ENCODE measurements at regions not wholly inside any gene's neighbourhood (a gene's known extent, or its start where the extent isn't known, plus 50 kb on each side); places are given as distances from the start of the nearest gene placed in this dataset.

GRCh38 chr12:102685841-102686240 is 205.5 kb upstream of the IGF1 start:
- Histone ChIP-seq H3K9me3 (ENCODE audit: control insufficient read depth in 4 of 4, insufficient read depth in 3 of 4, low read length in 3 of 4) (no peaks in the 10 kb centered on the region), H3K27ac (ENCODE audit: low read depth in 1 of 2, low read length in 1 of 2) (no peak overlapping the region), H3K9ac (ENCODE audit: insufficient read depth in 1 of 2, low read length in 2 of 2) (no peak overlapping the region), H3K36me3 (ENCODE audit: control insufficient read depth in 4 of 4, insufficient read depth in 4 of 4, low read length in 4 of 4) (no peaks in the 10 kb centered on the region), H3K27me3 (ENCODE audit: control insufficient read depth in 3 of 3, insufficient read depth in 3 of 3, low read length in 2 of 3) (no peaks in the 10 kb centered on the region), H3K4me1 (ENCODE audit: control insufficient read depth in 5 of 5, insufficient read depth in 5 of 5, low read length in 5 of 5) (no peaks in the 10 kb centered on the region), H3K4me3 (no peak overlapping the region)
- DNase-seq (no peak), ATAC-seq (ENCODE audit: insufficient read depth, low FRiP score) (no peak)
- 89 to 91% methylated on average over 4 of the region's 4 CpGs for WGBS, 2 donors
- no peak for TF ChIP-seq CTCF (IDR thresholded peaks at IDR 0.05; ENCODE audit: control extremely low read depth, extremely low read depth)

DNA sequence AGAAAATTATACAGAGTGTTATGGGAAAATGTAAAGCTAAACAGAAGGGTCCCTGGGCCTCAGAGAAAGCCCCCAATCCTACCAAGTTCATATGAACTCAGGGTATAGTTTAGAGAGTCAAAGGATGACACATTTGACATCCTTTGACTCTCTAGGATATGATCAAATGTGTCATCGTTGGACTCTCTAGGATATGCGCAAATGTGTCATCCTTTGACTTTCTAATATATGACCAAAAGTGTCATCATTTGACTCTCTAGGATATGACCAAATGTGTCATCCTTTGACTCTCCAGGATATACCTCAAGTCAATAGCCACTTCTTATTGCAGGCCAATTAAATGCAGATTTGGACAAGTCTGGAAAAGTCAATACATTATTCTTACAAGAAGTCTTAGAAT is 204.8 kb upstream of the IGF1 start:
- ATAC-seq (ENCODE audit: insufficient read depth, low FRiP score), result no peak
- H3K4me1 ChIP-seq (ENCODE audit: control insufficient read depth in 5 of 5, insufficient read depth in 5 of 5, low read length in 5 of 5), result no peaks in the 10 kb centered on the region
- DNase-seq, result no peak
- no peaks in the 10 kb centered on the region for H3K9me3 ChIP-seq (ENCODE audit: control insufficient read depth in 4 of 4, insufficient read depth in 3 of 4, low read length in 3 of 4)
- H3K27ac ChIP-seq (ENCODE audit: low read depth in 1 of 2, low read length in 1 of 2), result no peak overlapping the region
- TF ChIP-seq CTCF (IDR thresholded peaks at IDR 0.05; ENCODE audit: control extremely low read depth, extremely low read depth), result no peak
- H3K4me3 ChIP-seq, result no peak overlapping the region
- no peak overlapping the region for H3K9ac ChIP-seq (ENCODE audit: insufficient read depth in 1 of 2, low read length in 2 of 2)
- WGBS, 2 donors, result 94 to 95% methylated on average over 2 of the region's 2 CpGs
- no peaks in the 10 kb centered on the region for H3K36me3 ChIP-seq (ENCODE audit: control insufficient read depth in 4 of 4, insufficient read depth in 4 of 4, low read length in 4 of 4)
- H3K27me3 ChIP-seq (ENCODE audit: control insufficient read depth in 3 of 3, insufficient read depth in 3 of 3, low read length in 2 of 3), result no peaks in the 10 kb centered on the region

GRCh38 chr12:102682366-102683289 is 202.3 kb upstream of the IGF1 start:
- no peak for DNase-seq

More at GRCh38 chr12:102682366-102683289, 202.3 kb upstream of the IGF1 start:
- Histone ChIP-seq H3K36me3 (ENCODE audit: control insufficient read depth in 4 of 4, insufficient read depth in 4 of 4, low read length in 4 of 4) (no peaks in the 10 kb centered on the region), H3K4me1 (ENCODE audit: control insufficient read depth in 5 of 5, insufficient read depth in 5 of 5, low read length in 5 of 5) (no peaks in the 10 kb centered on the region), H3K4me3 (no peak overlapping the region), H3K9ac (ENCODE audit: insufficient read depth in 1 of 2, low read length in 2 of 2) (no peak overlapping the region), H3K27me3 (ENCODE audit: control insufficient read depth in 3 of 3, insufficient read depth in 3 of 3, low read length in 2 of 3) (no peaks in the 10 kb centered on the region), H3K27ac (ENCODE audit: low read depth in 1 of 2, low read length in 1 of 2) (no peak overlapping the region), H3K9me3 (ENCODE audit: control insufficient read depth in 4 of 4, insufficient read depth in 3 of 4, low read length in 3 of 4) (no peaks in the 10 kb centered on the region)
- 69 to 73% methylated on average over 2 of the region's 2 CpGs for WGBS, 2 donors
- no peak for ATAC-seq (ENCODE audit: insufficient read depth, low FRiP score)
- no peak for TF ChIP-seq CTCF (IDR thresholded peaks at IDR 0.05; ENCODE audit: control extremely low read depth, extremely low read depth)
